DMS79 treated with DMSO at 0.1 percent for 48 hours (cell line): ENCODE measurements at regions not wholly inside any gene's neighbourhood (a gene's known extent, or its start where the extent isn't known, plus 50 kb on each side); places are given as distances from the start of the nearest gene placed in this dataset.

ENCODE experiments used
- DNase-seq: peaks from one replicate; lab custom pipeline; 2025; lab: John Stamatoyannopoulos, UW

- no peak for DNase-seq
Measured at GRCh38 chr15:46315434-46315833, 680.6 kb downstream of the SQOR start.

GRCh38 chr15:46316024-46316423, 681.2 kb downstream of the SQOR start:
- DNase-seq = no peak

- no peak for DNase-seq
Measured at GRCh38 chr15:46317029-46317428, 682.2 kb downstream of the SQOR start.

DNA sequence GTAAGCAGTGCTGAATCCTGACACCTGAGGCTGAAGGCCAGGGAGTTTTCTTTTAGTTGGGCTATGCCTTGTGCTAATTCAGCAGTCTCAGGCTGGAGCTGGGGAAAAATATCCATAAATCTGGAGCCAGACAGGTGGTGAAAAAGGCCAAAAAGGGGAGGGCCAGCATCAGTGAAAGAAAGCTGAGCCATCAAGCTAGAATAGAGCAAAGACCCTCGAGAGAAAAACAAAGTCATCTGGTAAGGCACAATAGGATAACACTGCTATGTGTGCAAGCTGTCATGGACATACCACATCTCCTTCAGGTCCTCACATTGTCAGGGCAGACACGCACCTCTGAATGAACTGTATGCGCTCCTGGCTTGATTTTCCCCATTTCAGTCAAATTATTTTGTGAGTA, 687.9 kb downstream of the SQOR start:
- no peak for DNase-seq

DNA sequence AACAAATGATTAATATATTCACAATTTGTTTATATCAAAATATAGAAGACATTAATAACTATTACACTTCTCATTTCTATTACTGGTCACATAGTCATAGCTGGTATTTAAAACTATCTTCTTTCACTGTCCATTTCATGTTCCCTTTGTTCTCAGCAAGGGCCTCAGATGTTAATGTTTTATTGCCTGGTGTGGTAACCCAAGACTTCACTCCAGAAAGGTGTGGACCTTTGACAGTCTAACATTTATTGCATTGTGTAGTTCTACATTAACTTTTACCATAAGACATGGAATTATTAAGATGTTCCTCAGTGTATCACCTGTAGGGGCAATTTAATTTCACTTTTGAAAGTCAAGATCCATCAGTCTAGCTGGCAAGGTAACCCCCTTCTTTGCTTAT, 691.3 kb downstream of the SQOR start:
- no peak for DNase-seq

DNA sequence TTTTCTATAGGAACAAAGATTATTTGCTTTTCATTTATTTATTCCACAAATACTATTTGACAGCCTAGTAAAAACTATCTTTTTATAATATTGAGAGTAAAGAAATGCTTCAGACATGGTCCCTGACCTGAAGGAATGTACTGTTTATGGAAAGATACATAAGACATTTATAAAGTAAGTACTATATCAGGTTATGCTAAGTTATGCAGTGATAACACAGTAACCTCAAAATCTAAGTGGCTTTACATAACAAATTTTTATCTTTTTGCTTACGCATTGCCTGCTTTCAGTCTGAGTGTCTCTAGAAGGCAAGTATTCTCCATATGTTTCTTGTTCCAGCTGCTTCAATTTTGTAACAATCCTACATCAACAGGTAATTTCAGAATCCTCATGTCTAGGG, 694.0 kb downstream of the SQOR start:
- DNase-seq = no peak

DNA sequence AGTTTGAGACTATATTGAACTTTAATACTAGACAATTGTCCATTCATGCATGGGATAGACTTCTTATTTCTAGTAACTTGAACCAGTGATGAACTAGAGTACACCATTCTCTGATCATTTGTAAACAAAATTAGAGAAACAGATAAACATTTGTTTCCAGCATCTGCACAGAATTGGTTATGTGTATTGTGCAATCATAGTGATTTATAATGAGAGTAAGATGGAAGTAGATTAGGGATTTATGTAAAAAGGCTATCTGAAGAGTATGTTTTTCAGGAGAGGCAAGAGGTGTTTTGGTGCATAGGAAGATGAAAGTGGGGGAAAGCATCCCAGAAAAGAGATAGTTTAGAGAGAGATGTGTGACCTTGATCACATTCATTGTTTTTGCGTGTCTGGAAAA, 695.0 kb downstream of the SQOR start:
- DNase-seq = no peak

DNA sequence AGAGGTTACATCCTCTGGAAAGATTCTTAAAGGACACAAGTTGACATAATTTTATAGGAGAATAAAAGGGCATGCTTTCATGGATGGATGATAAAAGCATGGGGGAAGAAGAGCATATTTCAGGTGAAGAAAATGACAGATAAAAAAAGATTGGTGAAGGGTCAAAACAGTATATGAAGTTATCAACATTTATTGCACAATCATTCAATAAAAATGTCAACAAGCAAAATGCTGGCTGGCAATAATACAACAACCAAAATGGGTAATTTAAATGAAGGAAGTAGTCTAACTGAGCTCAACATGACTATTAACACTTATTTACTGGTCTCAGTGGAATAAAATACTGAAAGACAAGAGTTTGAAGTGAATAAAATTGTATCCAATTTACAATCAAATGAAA, 696.7 kb downstream of the SQOR start:
- DNase-seq = peak; percentile 3

DNA sequence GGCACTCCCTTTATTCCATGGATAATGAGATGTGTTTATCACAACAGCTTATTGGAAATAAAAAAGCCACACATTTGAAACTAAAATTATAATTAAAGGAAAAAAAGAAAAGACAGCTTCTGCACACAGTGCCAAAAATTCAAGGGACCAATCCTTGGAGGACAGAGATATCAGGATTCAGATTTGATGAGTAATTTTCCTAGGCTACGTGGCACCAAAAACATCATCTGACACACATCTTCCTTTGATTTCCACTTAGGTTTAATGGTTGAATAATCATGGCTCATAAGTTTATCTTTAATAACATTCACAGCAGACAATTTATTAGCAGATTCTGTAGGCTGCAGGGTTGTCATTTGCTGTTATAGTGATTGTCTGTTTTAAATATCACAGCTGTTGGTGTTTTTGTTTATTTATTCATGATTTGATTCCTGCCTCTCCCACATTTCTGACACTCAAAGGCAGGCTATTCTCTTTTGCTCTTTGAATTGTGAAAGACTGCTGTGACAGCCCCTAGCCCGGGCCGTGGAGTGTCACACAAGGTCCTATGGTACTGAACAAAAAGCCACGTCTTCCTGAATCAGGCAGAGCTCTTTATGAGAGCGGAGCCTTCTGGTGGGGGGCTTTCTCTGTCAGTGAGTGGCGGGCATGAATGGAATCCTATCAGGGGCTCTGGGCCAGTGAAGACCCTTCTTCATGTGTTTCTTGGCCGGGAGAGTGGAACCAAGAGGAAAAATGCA, 708.5 kb downstream of the SQOR start:
- DNase-seq = no peak

DNA sequence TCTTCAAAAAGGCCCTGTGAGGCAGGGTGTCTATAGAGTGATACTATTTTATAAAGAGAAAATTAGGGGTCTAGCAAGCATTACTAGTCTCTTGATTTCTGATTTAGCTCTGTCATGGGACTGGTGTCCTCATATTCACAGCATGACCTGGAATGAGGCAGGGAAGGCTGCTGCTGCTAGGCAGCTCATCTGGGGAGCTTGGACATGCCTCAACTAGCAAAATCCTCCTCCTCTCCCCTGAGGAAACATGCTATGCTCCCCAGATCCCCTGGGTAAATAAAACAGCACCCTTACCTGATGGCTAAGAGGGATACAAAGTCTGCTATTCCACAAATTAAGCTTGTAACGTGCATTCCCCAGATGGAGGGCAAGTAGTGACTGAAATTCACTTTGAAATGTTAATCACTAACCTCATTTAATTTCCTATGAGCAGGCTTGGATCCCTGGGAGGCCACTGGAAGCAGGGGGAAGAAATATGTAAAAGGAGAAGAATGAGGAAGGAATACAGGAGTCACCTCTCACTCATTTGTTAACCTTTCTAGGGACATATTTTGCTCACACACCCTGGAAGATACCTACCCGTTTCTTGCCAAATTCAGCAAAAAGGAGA, 709.4 kb downstream of the SQOR start:
- DNase-seq = peak; percentile 26

GRCh38 chr15:46344915-46345314, 710.1 kb downstream of the SQOR start:
- DNase-seq = peak; percentile 51

- DNase-seq = no peak
Measured at GRCh38 chr15:46354443-46354842, 719.6 kb downstream of the SQOR start.

GRCh38 chr15:46365572-46365971, 730.7 kb downstream of the SQOR start:
- DNase-seq = no peak

DNA sequence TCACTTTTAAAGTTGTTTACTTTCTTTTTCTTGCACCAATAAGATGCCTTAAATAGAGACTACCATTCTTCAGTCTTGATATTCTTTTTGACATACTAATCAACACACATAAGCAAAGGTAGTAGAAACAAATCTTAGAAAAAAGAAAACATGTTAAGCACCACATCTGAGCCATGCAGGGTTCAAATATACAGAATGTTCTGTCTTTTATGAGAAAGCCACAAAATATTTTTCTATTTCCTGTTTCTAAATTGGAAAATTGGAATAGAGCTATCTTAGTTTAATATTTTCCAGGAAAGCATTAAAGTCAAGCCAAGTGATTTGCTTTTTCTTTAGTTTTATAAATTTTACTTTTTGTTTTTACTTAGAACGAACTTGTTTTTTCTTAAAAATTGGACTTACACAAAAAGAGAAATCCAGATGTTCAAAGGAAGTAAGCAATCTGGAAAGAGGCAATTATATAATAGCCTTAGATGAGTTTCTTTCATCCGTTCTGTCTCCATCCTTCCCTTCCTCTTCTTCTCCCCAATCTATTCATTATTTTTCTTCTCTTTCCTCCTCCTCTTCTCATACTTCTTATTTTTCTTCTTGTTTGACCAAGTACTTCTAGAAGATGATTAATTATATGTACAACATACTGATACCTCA, 731.7 kb downstream of the SQOR start:
- no peak for DNase-seq

DNA sequence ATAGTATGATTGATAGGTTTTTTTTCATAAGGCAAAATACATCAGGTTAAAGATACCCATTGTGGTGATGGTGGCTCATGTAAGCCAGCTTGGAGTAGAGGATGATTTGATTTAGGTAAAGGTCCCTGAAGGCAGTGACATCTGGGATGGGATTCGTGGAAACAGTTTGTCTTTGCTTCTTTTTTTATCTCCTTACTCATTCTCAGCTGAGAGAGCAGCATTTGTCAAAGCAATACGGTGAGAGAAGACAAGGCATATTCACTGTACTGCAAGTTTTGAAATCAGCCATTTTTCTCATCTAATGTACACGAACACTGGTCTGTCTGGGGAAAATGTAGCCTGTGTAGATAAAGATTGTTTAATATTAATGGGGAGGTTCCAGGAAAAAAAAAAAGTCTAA, 749.1 kb downstream of the SQOR start:
- DNase-seq = no peak

- no peak for DNase-seq
Measured at GRCh38 chr15:46386356-46386755, 751.5 kb downstream of the SQOR start.

GRCh38 chr15:46389739-46390138, 754.9 kb downstream of the SQOR start:
- no peak for DNase-seq

DNA sequence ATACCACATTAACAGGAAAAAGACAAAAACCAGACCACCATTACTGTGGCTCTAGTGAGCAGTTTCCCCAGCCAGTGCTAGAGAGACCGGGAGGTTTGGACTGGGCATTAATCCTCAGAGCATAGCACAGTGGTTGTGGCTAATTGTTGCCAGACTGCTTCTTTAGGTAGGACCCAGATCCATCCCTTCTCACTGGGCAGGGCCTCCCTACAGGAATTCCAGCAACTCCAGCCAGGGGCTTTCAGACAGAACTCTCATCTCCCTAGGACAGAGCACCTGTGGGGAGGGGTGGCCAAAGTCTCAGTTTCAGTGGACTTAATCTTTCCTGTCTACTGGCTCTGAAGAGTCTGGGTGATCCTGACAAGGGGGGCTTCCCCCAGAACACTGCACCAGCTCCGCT, 759.6 kb downstream of the SQOR start:
- no peak for DNase-seq

DNA sequence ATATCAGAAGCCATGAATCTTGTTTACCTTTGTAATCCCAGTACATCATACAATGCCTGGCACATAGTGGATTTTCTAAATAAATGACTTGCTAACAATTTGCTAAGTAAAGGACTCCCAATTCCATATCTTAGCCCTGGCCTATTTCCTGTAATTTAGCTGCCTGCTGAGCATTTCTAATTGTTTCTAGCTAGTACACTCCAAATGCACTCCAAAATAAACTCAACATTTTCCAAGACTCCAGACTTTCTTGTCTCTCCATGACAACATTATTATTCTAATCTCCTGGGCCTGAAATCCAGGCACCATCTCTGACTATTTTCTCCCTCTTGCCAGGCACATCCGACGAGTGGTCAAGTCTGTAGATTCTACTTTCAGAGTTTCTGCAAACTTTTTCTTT, 773.5 kb downstream of the SQOR start:
- peak; percentile 10 for DNase-seq

DNA sequence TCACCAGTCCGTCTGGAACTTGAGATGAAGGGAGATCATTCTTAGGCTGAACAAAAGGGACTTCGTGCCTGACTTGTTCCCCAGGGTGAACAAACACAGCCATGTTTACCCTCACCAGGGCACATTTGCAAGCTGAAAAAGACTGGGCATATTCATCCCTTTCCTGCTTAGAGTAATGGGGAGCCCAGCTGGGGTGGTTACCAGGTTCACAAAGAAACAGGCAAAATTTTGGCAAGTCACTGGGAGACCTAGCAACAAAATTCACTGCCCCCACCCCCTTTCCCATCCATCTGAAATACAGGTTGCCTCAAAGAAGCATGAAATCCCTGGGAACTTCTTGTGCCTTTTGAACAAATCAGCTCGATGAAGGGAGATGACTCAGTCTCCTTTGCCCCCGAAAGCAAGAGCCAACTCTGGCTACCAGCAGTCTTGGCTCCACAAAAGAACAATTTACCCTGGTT, 775.0 kb downstream of the SQOR start:
- DNase-seq = no peak

GRCh38 chr15:46410705-46411104, 775.9 kb downstream of the SQOR start:
- no peak for DNase-seq

DNA sequence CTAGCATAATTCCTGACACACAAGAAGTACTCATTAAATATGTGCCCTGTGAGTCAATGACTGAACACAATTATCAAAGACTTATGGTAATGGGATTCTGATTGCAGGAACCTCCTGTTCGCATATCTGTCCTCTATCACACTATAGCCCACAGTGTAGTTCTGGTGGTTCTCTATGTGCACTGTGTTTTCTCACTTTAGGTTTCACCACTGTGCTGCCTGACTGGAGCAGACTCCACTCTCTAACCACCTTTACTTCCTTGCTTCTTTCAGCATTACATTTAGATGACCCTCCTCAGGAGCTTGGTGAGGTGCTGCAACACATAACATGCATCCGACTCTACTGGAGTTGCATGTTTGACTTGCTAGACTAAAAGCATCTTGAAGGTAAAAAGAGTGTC, 777.1 kb downstream of the SQOR start:
- DNase-seq = no peak

GRCh38 chr15:46413799-46414198, 779.0 kb downstream of the SQOR start:
- no peak for DNase-seq
